Right atrium auricular region (tissue), 2 donors: ENCODE measurements at regions not wholly inside any gene's neighbourhood (a gene's known extent, or its start where the extent isn't known, plus 50 kb on each side); places are given as distances from the start of the nearest gene placed in this dataset.
"Not testable (repeated sequence)": the region's sequence is repeated elsewhere in the genome, so short reads cannot be mapped to it uniquely, and the experiment has no call there.

Source experiments
- DNase-seq: peaks from one replicate; pipeline ENCODE4 v3.0.0-alpha.2; 2019; ENCODE audit warnings: low spot score
- H3K27ac ChIP-seq, 2 donors: fragments of 200-600 bp; sonication (generic); 1 replicate in 1 of 2; 2 replicates in 1 of 2; pipeline ENCODE4 v1.5.1; 2016 to 2019
- H3K27me3 ChIP-seq, 2 donors: fragments of 200-600 bp; sonication (generic); one replicate each; pipeline versions ENCODE4 v1.5.1 to v1.6.0; 2017 to 2019
- H3K36me3 ChIP-seq: fragments of 200-600 bp; sonication (generic); one replicate; pipeline ENCODE4 v1.5.1; 2016
- H3K4me1 ChIP-seq, 2 donors: fragments of 200-600 bp; sonication (generic); one replicate each; pipeline versions ENCODE4 v1.5.1 to v1.6.0; 2017 to 2019
- H3K4me3 ChIP-seq, 2 donors: fragments of 200-600 bp; sonication (generic); 1 replicate in 1 of 2; 2 replicates in 1 of 2; pipeline ENCODE4 v1.5.1; 2017 to 2019; ENCODE audit warnings: mild to moderate bottlenecking in 1 of 2, moderate library complexity in 1 of 2
- H3K9me3 ChIP-seq, 2 donors: fragments of 200-600 bp; sonication (generic); one replicate each; pipeline ENCODE4 v1.5.1; 2019
- CTCF ChIP-seq, 2 donors: fragments of 200-600 bp; sonication (generic); IDR thresholded peaks; one replicate each; pipeline ENCODE4 v1.5.1; 2019; ENCODE audit warnings: antibody characterized with exemption in 2 of 2

DNA sequence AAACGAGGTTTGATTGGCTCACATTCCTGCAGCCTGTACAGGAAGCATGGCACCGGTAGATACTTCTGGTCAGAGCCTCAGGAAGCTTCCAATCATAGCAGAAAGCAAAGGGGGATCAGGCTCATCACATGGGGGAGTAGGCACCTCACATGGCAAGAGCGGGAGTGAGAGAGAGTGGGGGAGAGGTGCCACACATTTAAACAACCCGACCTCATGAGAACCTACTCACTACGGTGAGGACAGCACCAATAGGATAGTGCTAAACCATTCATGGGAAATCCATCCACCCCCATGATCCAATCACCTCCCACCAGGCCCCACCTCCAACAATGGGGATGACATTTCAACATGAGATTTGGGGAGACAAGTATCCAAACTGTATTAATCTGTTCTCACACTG, 105.8 kb downstream of the SOCS6 start:
- TF ChIP-seq CTCF (IDR thresholded peaks at IDR 0.05), result no peak

DNA sequence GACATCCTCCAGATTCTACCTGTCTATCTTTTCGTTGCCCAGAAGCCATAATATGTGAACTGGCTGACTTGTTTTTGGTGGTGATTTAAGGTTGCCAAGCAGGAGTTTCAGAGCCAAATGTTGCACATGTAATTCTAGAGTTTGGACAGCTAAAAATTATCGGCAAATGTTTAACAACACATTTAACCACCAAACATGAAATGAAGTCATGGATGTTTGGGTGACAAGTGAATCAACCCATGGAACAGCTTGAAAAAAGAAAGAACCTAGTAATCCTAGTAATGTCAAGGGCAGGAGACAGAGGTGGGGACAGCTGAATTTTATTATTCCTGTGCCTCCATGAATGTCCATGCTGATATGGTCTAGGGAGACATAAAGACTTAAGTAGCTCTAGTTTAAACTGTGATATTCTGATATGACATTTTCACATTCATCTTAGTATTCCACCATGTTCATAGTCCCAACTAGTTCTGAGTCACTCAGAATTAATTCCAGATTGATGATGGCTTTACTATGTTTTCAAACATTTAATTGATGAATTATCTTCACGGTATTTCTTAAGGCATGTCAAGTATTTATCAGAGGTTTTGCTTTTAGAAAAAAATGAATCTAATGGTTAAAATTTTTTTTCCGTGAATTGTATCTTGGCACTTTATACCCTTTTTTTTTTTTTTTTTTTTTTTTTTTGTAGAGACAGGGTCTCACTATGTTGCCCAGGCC, 101.7 kb downstream of the SOCS6 start:
- Histone ChIP-seq H3K4me1 (no peaks in the 10 kb centered on the region), H3K27me3 (no peaks in the 10 kb centered on the region), H3K36me3 (no peaks in the 10 kb centered on the region), H3K4me3 (no peak overlapping the region), H3K27ac (no peak overlapping the region), H3K9me3 (no peaks in the 10 kb centered on the region)
- no peak for DNase-seq
- no peak for TF ChIP-seq CTCF (IDR thresholded peaks at IDR 0.05)

More for the DNA sequence above, 105.8 kb downstream of the SOCS6 start:
- H3K4me3 ChIP-seq, result no peak overlapping the region
- DNase-seq, result no peak
- no peaks in the 10 kb centered on the region for H3K36me3 ChIP-seq
- no peaks in the 10 kb centered on the region for H3K9me3 ChIP-seq
- no peaks in the 10 kb centered on the region for H3K4me1 ChIP-seq
- H3K27ac ChIP-seq, result no peak overlapping the region
- H3K27me3 ChIP-seq, result no peaks in the 10 kb centered on the region

DNA sequence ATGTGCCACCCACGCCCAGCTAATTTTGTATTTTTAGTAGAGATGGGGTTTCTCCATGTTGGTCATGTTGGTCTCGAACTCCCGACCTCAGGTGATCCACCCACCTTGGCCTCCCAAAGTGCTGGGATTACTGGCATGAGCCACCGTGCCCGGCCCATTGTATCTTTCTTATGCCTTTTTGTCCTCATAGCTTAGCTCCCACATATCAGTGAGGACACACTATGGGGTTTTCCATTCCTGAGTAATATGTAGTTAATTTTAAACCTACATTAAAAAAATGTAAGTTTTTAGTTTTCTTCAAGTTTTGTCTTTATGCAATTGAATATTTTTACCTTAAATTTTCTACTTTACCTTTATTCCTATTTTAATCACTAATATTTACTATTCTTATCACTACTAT, 100.2 kb downstream of the SOCS6 start:
- not testable (repeated sequence) for H3K4me1 ChIP-seq, H3K9me3 ChIP-seq, H3K27ac ChIP-seq, H3K4me3 ChIP-seq, DNase-seq, H3K36me3 ChIP-seq, H3K27me3 ChIP-seq

- H3K27ac ChIP-seq, result no peak overlapping the region
- no peaks in the 10 kb centered on the region for H3K36me3 ChIP-seq
- DNase-seq, result no peak
- no peaks in the 10 kb centered on the region for H3K4me1 ChIP-seq
- no peak overlapping the region for H3K4me3 ChIP-seq
- TF ChIP-seq CTCF (IDR thresholded peaks at IDR 0.05), result no peak
- H3K9me3 ChIP-seq, result no peaks in the 10 kb centered on the region
- no peaks in the 10 kb centered on the region for H3K27me3 ChIP-seq
Observed at GRCh38 chr18:70387027-70387426, 98.2 kb downstream of the SOCS6 start.

- Histone ChIP-seq H3K36me3 (no peaks in the 10 kb centered on the region), H3K4me3 (no peak overlapping the region), H3K4me1 (no peaks in the 10 kb centered on the region), H3K9me3 (no peaks in the 10 kb centered on the region), H3K27me3 (no peaks in the 10 kb centered on the region), H3K27ac (no peak overlapping the region)
- DNase-seq, result no peak
- TF ChIP-seq CTCF (IDR thresholded peaks at IDR 0.05), result no peak
Observed at GRCh38 chr18:70386582-70386981, 97.7 kb downstream of the SOCS6 start.

DNA sequence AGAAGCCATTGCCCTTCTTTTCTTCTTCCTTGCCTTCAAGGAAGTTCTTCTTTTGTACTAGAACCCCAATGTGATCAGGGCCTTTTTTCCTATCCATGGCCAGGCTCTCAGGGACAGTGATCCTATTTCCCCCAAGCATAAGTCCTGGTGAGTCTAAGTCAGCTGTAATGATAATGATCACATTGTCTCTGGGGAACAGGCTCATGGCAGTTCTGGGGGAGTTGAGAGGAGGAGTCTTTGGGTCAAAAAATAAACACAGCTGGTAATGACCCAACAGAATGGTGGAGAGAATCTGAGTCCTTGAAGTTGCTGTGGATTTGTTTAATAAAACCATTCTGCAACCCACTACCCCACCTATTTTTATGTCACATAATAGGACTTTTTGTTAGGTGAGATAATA, 96.6 kb downstream of the SOCS6 start:
- Histone ChIP-seq H3K4me3 (no peak overlapping the region), H3K9me3 (no peaks in the 10 kb centered on the region), H3K27ac (no peak overlapping the region), H3K27me3 (no peaks in the 10 kb centered on the region), H3K4me1 (no peaks in the 10 kb centered on the region), H3K36me3 (no peaks in the 10 kb centered on the region)
- no peak for DNase-seq
- no peak for TF ChIP-seq CTCF (IDR thresholded peaks at IDR 0.05)
